BE2C (cell line): ENCODE measurements at regions not wholly inside any gene's neighbourhood (a gene's known extent, or its start where the extent isn't known, plus 50 kb on each side); places are given as distances from the start of the nearest gene placed in this dataset.

Experiments
- DNase-seq: peaks from one replicate; pipeline ENCODE4 v3.0.0-alpha.2; 2020
- H3K27me3 ChIP-seq: fragments of 250-450 bp; sonication (Bioruptor Pico); 2 replicates; pipeline ENCODE4 v1.5.1; 2020; ENCODE audit warnings: mild to moderate bottlenecking
- H3K36me3 ChIP-seq: fragments of 250-450 bp; sonication (Bioruptor Pico); 2 replicates; pipeline ENCODE4 v1.5.1; 2020; ENCODE audit warnings: mild to moderate bottlenecking
- H3K4me1 ChIP-seq: fragments of 250-450 bp; sonication (Bioruptor Pico); 2 replicates; pipeline ENCODE4 v1.5.1; 2020
- H3K4me3 ChIP-seq: 2 replicates; pipeline ENCODE4 v1.5.1; 2011; ENCODE audit warnings: low read depth, low read length
- H3K9me3 ChIP-seq: fragments of 250-450 bp; sonication (Bioruptor Pico); 2 replicates; pipeline ENCODE4 v1.5.1; 2020
- TF ChIP-seq, protein P1 (sequence below): IDR thresholded peaks from 2 replicates; pipeline ENCODE4 v1.5.1; 2012; ENCODE audit warnings: mild to moderate bottlenecking, low read depth, low read length

DNA sequence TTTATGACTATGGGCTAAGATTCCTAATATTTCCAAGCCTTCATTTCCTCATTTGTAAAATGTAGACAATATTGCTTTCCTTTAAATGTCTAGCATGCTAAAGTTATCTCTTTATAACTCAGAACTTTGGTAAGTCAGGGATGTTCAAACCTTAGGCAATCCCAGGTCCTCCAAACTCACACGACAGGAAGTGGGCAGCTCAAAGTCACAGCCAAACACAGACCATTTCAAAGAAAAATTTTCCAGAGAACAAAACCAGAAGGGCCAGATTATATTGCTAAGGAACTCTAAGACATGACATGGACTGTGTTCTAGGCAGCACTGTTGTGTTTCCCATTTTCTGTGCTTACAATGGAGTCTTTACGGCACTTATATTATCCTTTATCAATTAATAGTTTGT is 87.8 kb upstream of the DYNC1I1 start:
- TF ChIP-seq, protein P1, sequence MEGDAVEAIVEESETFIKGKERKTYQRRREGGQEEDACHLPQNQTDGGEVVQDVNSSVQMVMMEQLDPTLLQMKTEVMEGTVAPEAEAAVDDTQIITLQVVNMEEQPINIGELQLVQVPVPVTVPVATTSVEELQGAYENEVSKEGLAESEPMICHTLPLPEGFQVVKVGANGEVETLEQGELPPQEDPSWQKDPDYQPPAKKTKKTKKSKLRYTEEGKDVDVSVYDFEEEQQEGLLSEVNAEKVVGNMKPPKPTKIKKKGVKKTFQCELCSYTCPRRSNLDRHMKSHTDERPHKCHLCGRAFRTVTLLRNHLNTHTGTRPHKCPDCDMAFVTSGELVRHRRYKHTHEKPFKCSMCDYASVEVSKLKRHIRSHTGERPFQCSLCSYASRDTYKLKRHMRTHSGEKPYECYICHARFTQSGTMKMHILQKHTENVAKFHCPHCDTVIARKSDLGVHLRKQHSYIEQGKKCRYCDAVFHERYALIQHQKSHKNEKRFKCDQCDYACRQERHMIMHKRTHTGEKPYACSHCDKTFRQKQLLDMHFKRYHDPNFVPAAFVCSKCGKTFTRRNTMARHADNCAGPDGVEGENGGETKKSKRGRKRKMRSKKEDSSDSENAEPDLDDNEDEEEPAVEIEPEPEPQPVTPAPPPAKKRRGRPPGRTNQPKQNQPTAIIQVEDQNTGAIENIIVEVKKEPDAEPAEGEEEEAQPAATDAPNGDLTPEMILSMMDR: no peak
- peaks cover 3% of the 10 kb centered on the region; the same call in 1 of the 2 replicates for H3K27me3 ChIP-seq
- no peak overlapping the region for H3K4me3 ChIP-seq
- no peaks in the 10 kb centered on the region for H3K4me1 ChIP-seq
- no peaks in the 10 kb centered on the region for H3K36me3 ChIP-seq
- DNase-seq: no peak
- no peaks in the 10 kb centered on the region for H3K9me3 ChIP-seq

DNA sequence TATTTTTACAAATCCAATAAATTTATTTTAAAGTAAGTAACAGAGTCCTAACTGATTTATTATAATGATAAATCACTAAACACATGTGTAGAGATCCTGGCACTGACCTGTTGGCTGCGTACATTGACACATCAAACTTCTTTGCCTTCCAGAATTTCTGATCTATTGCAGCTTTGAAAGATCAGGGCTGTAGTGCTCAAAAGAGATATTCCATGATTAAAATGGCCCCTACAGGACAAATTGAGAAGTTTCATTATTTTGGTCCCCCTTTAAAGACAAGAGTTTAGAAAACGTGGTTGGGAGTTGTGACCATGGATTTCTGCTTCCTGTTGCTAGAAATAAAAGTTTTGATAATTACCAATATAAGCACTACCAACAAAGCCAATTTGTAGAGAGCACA is 87.7 kb upstream of the PDK4 start:
- no peak overlapping the region for H3K4me3 ChIP-seq
- H3K36me3 ChIP-seq: no peaks in the 10 kb centered on the region
- DNase-seq: no peak
- no peaks in the 10 kb centered on the region for H3K9me3 ChIP-seq
- peaks cover 3% of the 10 kb centered on the region; the same call in 1 of the 2 replicates for H3K27me3 ChIP-seq
- TF ChIP-seq, protein P1: peak; percentile 43
- H3K4me1 ChIP-seq: no peaks in the 10 kb centered on the region

DNA sequence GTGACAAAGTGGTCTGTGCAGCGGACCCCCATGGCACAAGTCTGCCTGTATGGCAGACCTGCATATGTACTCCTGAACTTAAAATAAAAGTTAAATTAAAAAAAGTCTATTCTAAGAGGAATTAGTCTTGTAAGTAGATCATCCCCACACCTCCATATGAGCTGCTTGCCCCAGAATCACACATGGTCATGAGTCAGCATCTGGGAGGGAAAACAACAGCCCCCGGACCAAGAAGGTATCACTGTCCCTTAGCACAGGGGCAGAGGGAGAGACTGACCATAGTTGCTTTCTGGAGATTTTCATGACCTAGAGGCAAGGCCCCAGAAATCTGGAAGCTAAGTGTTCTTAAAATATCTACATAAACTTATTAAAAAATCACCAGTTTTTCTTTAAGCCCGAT is 86.6 kb upstream of the PDK4 start:
- no peaks in the 10 kb centered on the region for H3K9me3 ChIP-seq
- DNase-seq: no peak
- no peaks in the 10 kb centered on the region for H3K4me1 ChIP-seq
- H3K36me3 ChIP-seq: no peaks in the 10 kb centered on the region
- TF ChIP-seq, protein P1: no peak
- H3K27me3 ChIP-seq: peaks cover 3% of the 10 kb centered on the region; the same call in 1 of the 2 replicates
- H3K4me3 ChIP-seq: no peak overlapping the region

DNA sequence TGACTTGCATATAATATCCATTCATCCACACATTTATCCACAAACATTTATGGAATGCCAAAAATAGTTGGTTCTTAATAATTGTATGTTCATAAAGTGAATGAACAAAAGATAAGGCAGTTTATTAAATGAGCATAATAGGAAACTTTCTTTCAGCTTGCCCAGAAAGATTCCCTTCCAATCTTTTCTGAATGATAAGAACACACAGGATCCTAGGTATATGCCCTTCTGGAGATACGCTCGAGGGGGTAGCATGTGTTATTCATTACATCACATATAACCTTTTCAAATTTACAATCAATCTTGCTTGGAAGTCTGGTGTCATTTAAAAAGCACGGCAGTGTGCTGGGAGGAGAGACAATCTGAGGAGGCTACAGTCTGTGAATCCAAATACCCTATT is 80.4 kb upstream of the PDK4 start:
- H3K4me3 ChIP-seq: no peak overlapping the region
- no peaks in the 10 kb centered on the region for H3K4me1 ChIP-seq
- TF ChIP-seq, protein P1: no peak

DNA sequence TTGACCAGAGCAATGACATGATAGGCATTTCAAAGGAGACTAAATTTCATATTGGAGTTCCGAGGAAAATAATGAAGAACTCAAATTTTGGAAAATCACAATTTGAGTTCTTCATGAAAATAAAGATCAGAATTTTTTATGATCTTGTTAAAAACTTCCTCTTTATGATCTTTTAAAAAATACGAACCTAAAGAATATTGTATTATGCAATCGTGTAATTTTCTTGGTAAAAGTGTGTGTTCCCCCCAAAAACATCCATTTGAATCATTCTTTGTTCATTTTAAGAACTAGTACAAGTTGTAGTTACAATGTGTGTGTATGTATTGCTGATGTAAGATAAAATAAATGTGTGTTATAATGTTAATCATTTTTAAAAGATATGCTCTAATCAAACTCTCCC is 79.3 kb upstream of the PDK4 start:
- DNase-seq: no peak
- Histone ChIP-seq H3K27me3 (peaks cover 25% of the 10 kb centered on the region), H3K9me3 (no peaks in the 10 kb centered on the region), H3K36me3 (no peaks in the 10 kb centered on the region), H3K4me1 (no peaks in the 10 kb centered on the region), H3K4me3 (no peak overlapping the region)
- TF ChIP-seq, protein P1: no peak

More for the DNA sequence above, 80.4 kb upstream of the PDK4 start:
- Histone ChIP-seq H3K36me3 (no peaks in the 10 kb centered on the region), H3K9me3 (no peaks in the 10 kb centered on the region), H3K27me3 (peaks cover 25% of the 10 kb centered on the region)
- DNase-seq: no peak

DNA sequence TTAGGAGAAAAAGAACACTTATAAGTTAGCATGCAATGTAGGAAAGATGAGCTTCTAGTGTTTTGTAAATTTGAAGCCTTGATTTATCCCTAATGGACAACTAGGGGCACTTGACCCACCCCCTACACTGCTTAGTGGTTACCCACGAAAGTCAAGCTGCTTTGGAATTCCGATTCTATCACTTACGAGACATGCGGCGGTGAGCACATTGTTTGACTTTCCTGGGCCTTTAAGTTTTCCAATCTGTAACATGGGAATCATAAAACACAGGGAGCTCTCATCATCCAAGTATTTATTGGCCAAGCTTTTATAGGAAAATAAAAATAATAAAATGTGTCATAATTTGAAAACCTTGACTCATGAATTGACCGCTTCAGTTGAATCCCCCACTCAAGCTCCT is 78.7 kb upstream of the PDK4 start:
- DNase-seq: no peak
- TF ChIP-seq, protein P1: no peak
- no peak overlapping the region for H3K4me3 ChIP-seq
- no peaks in the 10 kb centered on the region for H3K36me3 ChIP-seq
- H3K27me3 ChIP-seq: peaks cover 25% of the 10 kb centered on the region
- no peaks in the 10 kb centered on the region for H3K4me1 ChIP-seq
- H3K9me3 ChIP-seq: no peaks in the 10 kb centered on the region
